Lung (tissue), 11 donors: ENCODE measurements at regions not wholly inside any gene's neighbourhood (a gene's known extent, or its start where the extent isn't known, plus 50 kb on each side); places are given as distances from the start of the nearest gene placed in this dataset.

Source experiments
- ATAC-seq: fragments of 200-7000 bp; cut with Tn5 transposase; one replicate; pipeline ENCODE4 v1.9.1; 2020; ENCODE audit warnings: moderate number of reproducible peaks; ENCODE audit not compliant: insufficient read depth, low FRiP score
- DNase-seq, 3 donors: peaks; one replicate each; pipeline ENCODE4 v3.0.0-alpha.2; 2013 to 2017
- H3K27ac ChIP-seq, 2 donors: one replicate each; pipeline ENCODE4 v1.5.1; 2013; ENCODE audit warnings: mild to moderate bottlenecking in 2 of 2, moderate library complexity in 2 of 2, control low read depth in 1 of 2, inconsistent platforms in 1 of 2, low read depth in 1 of 2, low read length in 1 of 2
- H3K27me3 ChIP-seq, 3 donors: one replicate each; pipeline ENCODE4 v1.5.1; 2013; ENCODE audit warnings: low read length in 2 of 3; ENCODE audit not compliant: control insufficient read depth in 3 of 3, insufficient read depth in 3 of 3
- H3K36me3 ChIP-seq, 4 donors: one replicate each; pipeline ENCODE4 v1.5.1; 2013; ENCODE audit warnings: low read length in 4 of 4, mild to moderate bottlenecking in 1 of 4, moderate library complexity in 1 of 4; ENCODE audit not compliant: control insufficient read depth in 4 of 4, insufficient read depth in 4 of 4
- H3K4me1 ChIP-seq, 5 donors: one replicate each; pipeline ENCODE4 v1.5.1; 2013; ENCODE audit warnings: low read length in 5 of 5, mild to moderate bottlenecking in 2 of 5, moderate library complexity in 1 of 5; ENCODE audit not compliant: control insufficient read depth in 5 of 5, insufficient read depth in 5 of 5
- H3K4me3 ChIP-seq: one replicate; pipeline ENCODE4 v1.5.1; 2013; ENCODE audit warnings: mild to moderate bottlenecking, control low read depth, moderate library complexity
- H3K9ac ChIP-seq, 2 donors: one replicate each; pipeline ENCODE4 v1.5.1; 2013; ENCODE audit warnings: low read length in 2 of 2, control low read depth in 1 of 2; ENCODE audit not compliant: insufficient read depth in 1 of 2
- H3K9me3 ChIP-seq, 4 donors: one replicate each; pipeline ENCODE4 v1.5.1; 2013; ENCODE audit warnings: low read length in 3 of 4, mild to moderate bottlenecking in 1 of 4, moderate library complexity in 1 of 4; ENCODE audit not compliant: control insufficient read depth in 4 of 4, insufficient read depth in 3 of 4
- WGBS, 2 donors: extraction: QIAGEN DNeasy Blood & Tissue Kit; methylation state at CpG; one replicate each; pipeline ENCODE4 v1.1.7; 2013; 5-methylcytosine and 5-hydroxymethylcytosine counted together
- TF ChIP-seq, protein P1 (sequence below): IDR thresholded peaks from 2 replicates; pipeline ENCODE4 v1.5.1; 2012; ENCODE audit warnings: mild to moderate bottlenecking; ENCODE audit errors: control extremely low read depth, extremely low read depth
- donor health status: control.
- donor health status: control.
- donor health status: Bipolar disorder and iron deficiency.
- donor health status: healthy.
- donor health status: DM: yes; HTN: yes; CAD: no.

DNA sequence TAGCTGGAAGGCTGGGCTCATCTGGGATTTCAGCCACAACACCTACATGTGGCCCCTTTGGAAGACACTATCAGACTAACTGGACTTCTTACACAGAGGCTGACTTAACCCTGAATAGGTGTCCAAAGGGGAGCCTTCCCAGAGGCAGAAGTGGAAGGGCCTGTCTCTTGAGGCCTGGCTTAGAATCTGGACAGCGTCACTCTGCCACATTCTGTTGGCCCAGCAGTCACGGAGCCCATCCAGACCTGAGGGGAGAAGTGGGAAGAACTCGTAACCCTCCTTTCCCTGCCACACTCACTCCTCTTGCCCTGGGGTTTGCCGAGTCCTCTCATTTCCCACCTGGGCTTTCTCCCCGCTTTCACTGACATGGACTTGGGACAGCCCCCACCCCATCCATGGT lies 170.5 kb downstream of the C16orf95 start:
- no peak for ATAC-seq
- WGBS, 2 donors: 93 to 99% methylated on average over 5 of the region's 5 CpGs
- H3K27me3 ChIP-seq: no peaks in the 10 kb centered on the region

DNA sequence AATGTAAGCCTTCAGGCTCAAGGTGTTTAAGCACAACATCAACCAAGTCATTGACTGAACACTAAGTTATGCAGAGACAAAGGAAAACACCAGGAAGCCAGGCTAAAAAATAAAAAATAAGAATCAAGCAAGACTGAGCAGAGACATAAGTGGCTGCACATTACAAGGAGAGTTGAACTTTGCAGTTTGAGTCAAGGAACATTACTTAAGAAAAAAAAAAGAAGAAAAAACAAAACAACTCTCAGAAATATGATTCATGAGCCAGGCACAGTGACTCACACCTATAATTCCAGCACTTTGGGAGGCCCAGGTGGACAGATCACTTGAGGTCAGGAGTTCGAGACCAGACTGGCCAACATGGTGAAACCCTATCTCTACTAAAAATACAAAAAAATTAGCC lies 168.1 kb downstream of the C16orf95 start:
- H3K9ac ChIP-seq: no peak overlapping the region
- ATAC-seq: no peak
- H3K36me3 ChIP-seq: no peaks in the 10 kb centered on the region
- H3K4me3 ChIP-seq: no peak overlapping the region
- DNase-seq: no peak
- TF ChIP-seq, protein P1, sequence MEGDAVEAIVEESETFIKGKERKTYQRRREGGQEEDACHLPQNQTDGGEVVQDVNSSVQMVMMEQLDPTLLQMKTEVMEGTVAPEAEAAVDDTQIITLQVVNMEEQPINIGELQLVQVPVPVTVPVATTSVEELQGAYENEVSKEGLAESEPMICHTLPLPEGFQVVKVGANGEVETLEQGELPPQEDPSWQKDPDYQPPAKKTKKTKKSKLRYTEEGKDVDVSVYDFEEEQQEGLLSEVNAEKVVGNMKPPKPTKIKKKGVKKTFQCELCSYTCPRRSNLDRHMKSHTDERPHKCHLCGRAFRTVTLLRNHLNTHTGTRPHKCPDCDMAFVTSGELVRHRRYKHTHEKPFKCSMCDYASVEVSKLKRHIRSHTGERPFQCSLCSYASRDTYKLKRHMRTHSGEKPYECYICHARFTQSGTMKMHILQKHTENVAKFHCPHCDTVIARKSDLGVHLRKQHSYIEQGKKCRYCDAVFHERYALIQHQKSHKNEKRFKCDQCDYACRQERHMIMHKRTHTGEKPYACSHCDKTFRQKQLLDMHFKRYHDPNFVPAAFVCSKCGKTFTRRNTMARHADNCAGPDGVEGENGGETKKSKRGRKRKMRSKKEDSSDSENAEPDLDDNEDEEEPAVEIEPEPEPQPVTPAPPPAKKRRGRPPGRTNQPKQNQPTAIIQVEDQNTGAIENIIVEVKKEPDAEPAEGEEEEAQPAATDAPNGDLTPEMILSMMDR: no peak
- H3K4me1 ChIP-seq: no peaks in the 10 kb centered on the region
- H3K27ac ChIP-seq: no peak overlapping the region
- 89 to 100% methylated on average over 1 of the region's 1 CpG for WGBS, 2 donors
- peaks cover 0 to 13% (median 0%) of the 10 kb centered on the region in 4 donors for H3K9me3 ChIP-seq
- H3K27me3 ChIP-seq: no peaks in the 10 kb centered on the region

More for the DNA sequence above, 170.5 kb downstream of the C16orf95 start:
- no peaks in the 10 kb centered on the region for H3K4me1 ChIP-seq
- TF ChIP-seq, protein P1: no peak
- no peak overlapping the region for H3K27ac ChIP-seq
- peaks cover 0 to 13% (median 0%) of the 10 kb centered on the region in 4 donors for H3K9me3 ChIP-seq
- no peak overlapping the region for H3K9ac ChIP-seq
- H3K4me3 ChIP-seq: no peak overlapping the region
- DNase-seq: no peak
- H3K36me3 ChIP-seq: no peaks in the 10 kb centered on the region

DNA sequence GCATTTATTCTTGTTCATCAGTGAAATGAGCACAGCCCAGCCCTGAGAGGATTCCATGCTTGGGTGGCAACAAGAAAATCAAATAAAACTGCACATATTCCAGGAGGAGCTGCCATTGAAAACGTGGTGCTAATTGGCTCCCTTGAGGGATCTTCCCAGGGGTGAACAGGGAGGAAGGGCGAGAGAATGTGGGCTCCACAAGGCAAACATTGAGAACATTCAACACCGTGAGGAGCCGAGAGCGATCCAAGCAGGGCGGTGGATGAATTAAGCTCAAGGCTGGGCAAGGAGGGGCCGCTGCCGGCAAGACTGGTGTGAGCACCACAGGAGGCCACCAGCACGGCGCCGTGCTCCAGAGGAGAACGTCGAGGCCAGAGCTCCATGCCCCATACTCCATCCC lies 166.9 kb downstream of the C16orf95 start:
- no peaks in the 10 kb centered on the region for H3K36me3 ChIP-seq
- H3K4me1 ChIP-seq: no peaks in the 10 kb centered on the region
- peaks cover 0 to 10% (median 0%) of the 10 kb centered on the region in 4 donors for H3K9me3 ChIP-seq
- 52 to 56% methylated on average over 13 of the region's 13 CpGs for WGBS, 2 donors
- TF ChIP-seq, protein P1: no peak
- H3K9ac ChIP-seq: no peak overlapping the region
- no peak overlapping the region for H3K27ac ChIP-seq
- no peaks in the 10 kb centered on the region for H3K27me3 ChIP-seq
- DNase-seq (no peak), ATAC-seq (no peak)
- no peak overlapping the region for H3K4me3 ChIP-seq

DNA sequence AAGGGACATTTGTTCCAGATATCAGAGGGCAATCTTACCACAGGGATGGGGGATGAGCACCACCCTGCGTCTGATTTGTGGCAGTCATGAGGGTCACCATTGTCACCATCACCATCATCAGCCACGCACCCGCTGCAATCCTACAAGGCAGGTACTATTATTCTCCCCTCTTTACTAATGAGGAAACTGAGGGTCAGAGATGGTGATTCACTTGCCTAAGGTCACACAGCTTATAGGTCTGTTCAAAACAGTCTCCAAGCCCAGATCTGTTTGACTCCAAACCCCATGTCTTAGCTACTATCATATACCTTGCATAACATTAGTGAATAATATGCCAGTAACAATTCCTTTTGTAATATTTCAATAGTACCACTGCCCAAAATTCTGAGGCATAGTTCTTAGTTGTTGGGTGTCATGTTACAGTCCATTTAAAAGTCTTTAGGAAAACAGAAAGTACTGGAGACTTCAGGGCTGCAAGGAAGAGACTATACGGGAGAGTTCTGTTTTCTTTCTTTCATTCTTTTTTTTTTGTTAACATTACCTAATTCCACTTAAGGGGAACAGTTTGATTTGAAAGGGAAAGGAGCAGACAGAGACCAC lies 166.4 kb downstream of the C16orf95 start:
- Histone ChIP-seq H3K27me3 (no peaks in the 10 kb centered on the region), H3K4me1 (no peaks in the 10 kb centered on the region), H3K36me3 (no peaks in the 10 kb centered on the region), H3K27ac (no peak overlapping the region), H3K9me3 (peaks cover 0 to 10% (median 0%) of the 10 kb centered on the region in 4 donors), H3K9ac (no peak overlapping the region), H3K4me3 (no peak overlapping the region)
- DNase-seq (peak in 1 of 3 donors; percentile 42), ATAC-seq (no peak)
- WGBS, 2 donors: 69 to 77% methylated on average over 4 of the region's 4 CpGs
- TF ChIP-seq, protein P1: no peak
